ENCODE measurements at regions not wholly inside any gene's neighbourhood (a gene's known extent, or its start where the extent isn't known, plus 50 kb on each side); places are given as distances from the start of the nearest gene placed in this dataset.

- TF ChIP-seq POLR2A (IDR thresholded peaks at IDR 0.05) (no peak), CTCF (IDR thresholded peaks at IDR 0.05) (no peak)
Observed at GRCh38 chr19:32253683-32254508, 91.5 kb upstream of the ZNF507 start.
